ENCODE measurements at regions not wholly inside any gene's neighbourhood (a gene's known extent, or its start where the extent isn't known, plus 50 kb on each side); places are given as distances from the start of the nearest gene placed in this dataset.

DNA sequence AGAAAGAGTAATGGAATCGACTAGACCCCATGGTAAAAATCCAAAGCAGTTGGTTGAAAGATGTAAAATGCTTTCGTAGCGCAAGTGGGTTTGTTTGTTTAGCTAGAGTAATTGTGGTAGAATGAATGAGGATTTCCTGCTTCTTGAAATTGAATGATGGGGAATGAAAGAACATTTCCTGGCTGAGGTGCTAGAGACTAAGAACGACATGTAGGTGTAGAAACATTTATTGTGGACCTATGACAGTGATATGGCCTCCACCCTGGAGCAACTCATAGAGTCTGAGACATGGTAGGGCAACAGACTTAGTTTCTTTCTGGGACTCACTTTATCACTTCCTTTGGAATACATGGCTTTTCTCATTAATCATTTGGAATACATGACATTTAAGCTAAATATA lies 467.6 kb upstream of the CFAP20DC start:
- ChIA-PET CTCF (no interaction called here), POLR2A (ENCODE audit: unreplicated experiment) (interaction anchor here (0.6 kb wide), 1 partner anchor 72 kb away, joined by 4 read pairs; no protein-coding TSS in a partner anchor)
- TF ChIP-seq EZH2 (IDR thresholded peaks at IDR 0.05; ENCODE audit: low read depth) (no peak), CTCF (conservative IDR thresholded peaks at IDR 0.05) (no peak)
- no peak overlapping the region for H3K27ac ChIP-seq
- no peaks in the 10 kb centered on the region for H3K36me3 ChIP-seq (ENCODE audit: low read depth)
- H3K27me3 ChIP-seq (ENCODE audit: insufficient read depth, low read depth) = no peaks in the 10 kb centered on the region
- H3K9me3 ChIP-seq (ENCODE audit: insufficient read depth, low read depth) = no peaks in the 10 kb centered on the region
- no peaks in the 10 kb centered on the region for H3F3A ChIP-seq (ENCODE audit: insufficient read depth, low read depth)
- no TSS peak for BruUV-seq (replicated peaks)
- no peak overlapping the region for H2AFZ ChIP-seq
- no peaks in the 10 kb centered on the region for H3K9me2 ChIP-seq (ENCODE audit: insufficient read depth)
- H3K4me3 ChIP-seq = no peak overlapping the region
- intact Hi-C loops (cut with micrococcal nuclease; ENCODE audit: unreplicated experiment) = no loop called here
- no peaks in the 10 kb centered on the region for H4K20me1 ChIP-seq (ENCODE audit: insufficient read depth)
- H3K4me1 ChIP-seq (replicated peaks; ENCODE audit: insufficient read depth) = no peaks in the 10 kb centered on the region
- no peaks in the 10 kb centered on the region for H3K79me2 ChIP-seq (ENCODE audit: low read depth)
- no peak overlapping the region for H3K4me2 ChIP-seq
- no peak for DNase-seq

GRCh38 chr3:59515966-59516365 lies 466.1 kb upstream of the CFAP20DC start:
- H3K9me2 ChIP-seq (ENCODE audit: insufficient read depth) = no peaks in the 10 kb centered on the region
- TF ChIP-seq CTCF (conservative IDR thresholded peaks at IDR 0.05) = no peak
- TF ChIP-seq EZH2 (IDR thresholded peaks at IDR 0.05; ENCODE audit: low read depth) = no peak
- H3K79me2 ChIP-seq (ENCODE audit: low read depth) = no peaks in the 10 kb centered on the region
- no peak overlapping the region for H2AFZ ChIP-seq
- H3K27ac ChIP-seq = no peak overlapping the region
- no peaks in the 10 kb centered on the region for H3K36me3 ChIP-seq (ENCODE audit: low read depth)
- H3K9me3 ChIP-seq (ENCODE audit: insufficient read depth, low read depth) = no peaks in the 10 kb centered on the region; the same call in 1 of the 2 replicates
- ChIA-PET CTCF (no interaction called here), POLR2A (ENCODE audit: unreplicated experiment) (no interaction called here)
- no peak overlapping the region for H3K4me3 ChIP-seq
- intact Hi-C loops (cut with micrococcal nuclease; ENCODE audit: unreplicated experiment) = no loop called here
- H3K27me3 ChIP-seq (ENCODE audit: insufficient read depth, low read depth) = no peaks in the 10 kb centered on the region
- DNase-seq = no peak
- no peak overlapping the region for H3K4me2 ChIP-seq
- no peaks in the 10 kb centered on the region for H3K4me1 ChIP-seq (replicated peaks; ENCODE audit: insufficient read depth)
- no peaks in the 10 kb centered on the region for H4K20me1 ChIP-seq (ENCODE audit: insufficient read depth)
- no TSS peak for BruUV-seq (replicated peaks)
- H3F3A ChIP-seq (ENCODE audit: insufficient read depth, low read depth) = no peaks in the 10 kb centered on the region

- no peak for TF ChIP-seq CTCF (conservative IDR thresholded peaks at IDR 0.05)
- TF ChIP-seq EZH2 (IDR thresholded peaks at IDR 0.05; ENCODE audit: low read depth) = no peak
- H3K79me2 ChIP-seq (ENCODE audit: low read depth) = no peaks in the 10 kb centered on the region
- H3K27ac ChIP-seq = no peak overlapping the region
- no peaks in the 10 kb centered on the region for H3K9me2 ChIP-seq (ENCODE audit: insufficient read depth)
- no peak overlapping the region for H3K4me2 ChIP-seq
- no peak for DNase-seq
- no peaks in the 10 kb centered on the region for H3K27me3 ChIP-seq (ENCODE audit: insufficient read depth, low read depth)
- H3F3A ChIP-seq (ENCODE audit: insufficient read depth, low read depth) = no peaks in the 10 kb centered on the region
- CTCF ChIA-PET = no interaction called here
- H3K9me3 ChIP-seq (ENCODE audit: insufficient read depth, low read depth) = no peaks in the 10 kb centered on the region; the same call in 1 of the 2 replicates
- H3K36me3 ChIP-seq (ENCODE audit: low read depth) = no peaks in the 10 kb centered on the region
- no TSS peak for BruUV-seq (replicated peaks)
- H3K4me3 ChIP-seq = no peak overlapping the region
- no peaks in the 10 kb centered on the region for H4K20me1 ChIP-seq (ENCODE audit: insufficient read depth)
- POLR2A ChIA-PET (ENCODE audit: unreplicated experiment) = no interaction called here
- intact Hi-C loops (cut with micrococcal nuclease; ENCODE audit: unreplicated experiment) = no loop called here
- no peak overlapping the region for H2AFZ ChIP-seq
- no peaks in the 10 kb centered on the region for H3K4me1 ChIP-seq (replicated peaks; ENCODE audit: insufficient read depth)
Measured at GRCh38 chr3:59514865-59515482, 465.1 kb upstream of the CFAP20DC start.

Measured in PC-9 (cell line).